ENCODE measurements at regions not wholly inside any gene's neighbourhood (a gene's known extent, or its start where the extent isn't known, plus 50 kb on each side); places are given as distances from the start of the nearest gene placed in this dataset.

DNA sequence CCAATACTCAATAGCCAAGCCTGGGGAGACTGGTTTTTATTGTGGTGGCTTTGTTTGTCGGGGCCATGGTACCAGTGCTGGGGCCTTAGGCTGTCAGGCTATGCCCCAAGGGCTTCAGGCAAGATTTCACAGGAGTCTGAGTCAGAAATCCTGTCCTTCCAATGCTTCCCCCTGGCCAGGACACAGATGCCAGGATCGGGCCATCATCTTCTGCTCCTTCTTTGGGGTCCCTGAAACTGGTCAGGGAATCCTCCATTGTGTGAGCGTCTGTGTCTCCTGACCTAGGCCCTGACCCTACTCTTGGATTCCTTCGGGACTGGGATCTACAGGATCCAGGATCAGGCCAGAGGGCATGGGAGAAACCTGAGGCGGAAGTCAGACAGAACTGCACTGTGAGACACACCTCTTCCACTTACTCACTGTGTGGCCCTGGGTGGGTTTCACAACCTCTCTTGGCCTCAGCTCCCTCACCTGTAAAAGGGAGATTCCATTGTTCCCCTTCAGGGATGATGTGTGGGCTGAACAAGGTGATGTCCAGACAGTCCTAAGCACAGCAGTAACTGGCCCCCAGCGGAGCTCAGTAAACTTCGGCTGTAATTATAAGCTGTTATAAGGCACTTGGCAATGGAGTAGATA lies 292.7 kb downstream of the UACA start:
- TF ChIP-seq POLR2AphosphoS5 (IDR thresholded peaks at IDR 0.05) (no peak), POLR2A (IDR thresholded peaks at IDR 0.05) (no peak), CTCF (IDR thresholded peaks at IDR 0.05) (no peak)
